Body of pancreas (tissue), 4 donors: ENCODE measurements at regions not wholly inside any gene's neighbourhood (a gene's known extent, or its start where the extent isn't known, plus 50 kb on each side); places are given as distances from the start of the nearest gene placed in this dataset.

Experiments used
- ATAC-seq: fragments of 150-250 bp; one replicate; pipeline ENCODE4 v1.9.1; 2016
- DNase-seq, 4 donors: peaks; one replicate each; pipeline ENCODE4 v3.0.0-alpha.2; 2019
- H3K27ac ChIP-seq, 4 donors: fragments of 200-600 bp; sonication (generic); 1 replicate in 3 of 4; 2 replicates in 1 of 4; pipeline versions ENCODE4 v1.5.1 to v1.6.1; 2016 to 2019; ENCODE audit warnings: mild to moderate bottlenecking in 1 of 4, mixed read lengths in 1 of 4, moderate library complexity in 1 of 4
- H3K27me3 ChIP-seq, 2 donors: fragments of 200-600 bp; sonication (generic); one replicate each; pipeline ENCODE4 v1.6.0; 2016; ENCODE audit warnings: mild to moderate bottlenecking in 1 of 2
- H3K36me3 ChIP-seq, 2 donors: fragments of 200-600 bp; sonication (generic); replicated peaks in 1 of 2; 2 replicates each; pipeline ENCODE4 v1.5.1; 2016; ENCODE audit warnings: low read depth in 2 of 2; ENCODE audit not compliant: insufficient read depth in 1 of 2
- H3K4me1 ChIP-seq: fragments of 200-600 bp; sonication (generic); one replicate; pipeline ENCODE4 v1.6.0; 2016
- H3K4me3 ChIP-seq, 2 donors: fragments of 200-600 bp; sonication (generic); 1 replicate in 1 of 2; 2 replicates in 1 of 2; pipeline ENCODE4 v1.5.1; 2016 to 2019
- H3K9me3 ChIP-seq, 3 donors: fragments of 200-600 bp; sonication (generic); 1 replicate in 2 of 3; 2 replicates in 1 of 3; pipeline ENCODE4 v1.5.1; 2016
- CTCF ChIP-seq, 7 experiments: fragments of 450-650 bp in 4 of 7; fragments of 200-600 bp in 3 of 7; sonication (generic) in 3 of 7; IDR thresholded peaks; one replicate each; pipeline ENCODE4 v1.5.1; 2016 to 2019; ENCODE audit warnings: antibody characterized with exemption in 7 of 7
- POLR2A ChIP-seq, 3 donors: fragments of 450-650 bp; IDR thresholded peaks; one replicate each; pipeline ENCODE4 v1.6.1; 2016; ENCODE audit warnings: antibody characterized with exemption in 3 of 3, mild to moderate bottlenecking in 2 of 3
- WGBS, 2 donors: methylation state at CpG; one replicate each; pipeline ENCODE4 v1.1.5; 2017; 5-methylcytosine and 5-hydroxymethylcytosine counted together
- intact Hi-C: fragments of 100-400 bp; cut with DNase I; formaldehyde crosslinking; loops from one replicate; pipeline ENCODE4 v1.15.1; 2023

GRCh38 chr20:57794600-57795341, 85.0 kb upstream of the PMEPA1 start:
- intact Hi-C loops: no loop called here
- 68 to 73% methylated on average over 21 of the region's 21 CpGs for WGBS, 2 donors
- no peak for ATAC-seq

GRCh38 chr20:57794036-57794435, 84.2 kb upstream of the PMEPA1 start:
- ATAC-seq (no peak), DNase-seq (no peak)
- TF ChIP-seq CTCF (IDR thresholded peaks at IDR 0.05) (no peak), POLR2A (IDR thresholded peaks at IDR 0.05) (no peak)
- Histone ChIP-seq H3K36me3 (no peaks in the 10 kb centered on the region), H3K27me3 (no peaks in the 10 kb centered on the region), H3K4me1 (no peaks in the 10 kb centered on the region), H3K27ac (no peak overlapping the region), H3K4me3 (no peak overlapping the region), H3K9me3 (no peaks in the 10 kb centered on the region)
- WGBS, 2 donors: 81 to 90% methylated on average over 7 of the region's 7 CpGs
- intact Hi-C loops: no loop called here

More at GRCh38 chr20:57794600-57795341, 85.0 kb upstream of the PMEPA1 start:
- no peak for TF ChIP-seq POLR2A (IDR thresholded peaks at IDR 0.05)
- TF ChIP-seq CTCF (IDR thresholded peaks at IDR 0.05): no peak
- no peak for DNase-seq
- Histone ChIP-seq H3K4me3 (no peak overlapping the region), H3K4me1 (no peaks in the 10 kb centered on the region), H3K27me3 (no peaks in the 10 kb centered on the region), H3K36me3 (no peaks in the 10 kb centered on the region), H3K27ac (no peak overlapping the region), H3K9me3 (no peaks in the 10 kb centered on the region)

- WGBS, 2 donors: 60 to 80% methylated on average over 6 to 9 of the region's 9 CpGs
- no peak for TF ChIP-seq POLR2A (IDR thresholded peaks at IDR 0.05)
- no peak for TF ChIP-seq CTCF (IDR thresholded peaks at IDR 0.05)
- H3K4me3 ChIP-seq: no peak overlapping the region
- DNase-seq (no peak), ATAC-seq (no peak)
- no peaks in the 10 kb centered on the region for H3K27me3 ChIP-seq
- H3K9me3 ChIP-seq: no peaks in the 10 kb centered on the region
- H3K4me1 ChIP-seq: no peaks in the 10 kb centered on the region
- no peak overlapping the region for H3K27ac ChIP-seq
- no peaks in the 10 kb centered on the region for H3K36me3 ChIP-seq
- intact Hi-C loops: no loop called here
Measured at GRCh38 chr20:57793421-57793820, 83.6 kb upstream of the PMEPA1 start.

GRCh38 chr20:57792386-57793080, 82.7 kb upstream of the PMEPA1 start:
- WGBS, 2 donors: 65 to 68% methylated on average over 13 to 20 of the region's 20 CpGs
- no peak for TF ChIP-seq POLR2A (IDR thresholded peaks at IDR 0.05)
- TF ChIP-seq CTCF (IDR thresholded peaks at IDR 0.05): no peak
- no peaks in the 10 kb centered on the region for H3K9me3 ChIP-seq
- DNase-seq (no peak), ATAC-seq (no peak)
- intact Hi-C loops: no loop called here
- H3K27ac ChIP-seq: no peak overlapping the region
- H3K4me1 ChIP-seq: no peaks in the 10 kb centered on the region
- no peaks in the 10 kb centered on the region for H3K36me3 ChIP-seq
- no peaks in the 10 kb centered on the region for H3K27me3 ChIP-seq
- H3K4me3 ChIP-seq: no peak overlapping the region
